Transverse colon (tissue), 4 donors: ENCODE measurements at regions not wholly inside any gene's neighbourhood (a gene's known extent, or its start where the extent isn't known, plus 50 kb on each side); places are given as distances from the start of the nearest gene placed in this dataset.

ENCODE experiments used
- DNase-seq: peaks from one replicate; pipeline ENCODE4 v3.0.0-alpha.2; 2019
- H3K27ac ChIP-seq, 4 donors: fragments of 200-600 bp; sonication (generic); 2 replicates each; pipeline ENCODE4 v1.5.1; 2016 to 2018; ENCODE audit warnings: inconsistent platforms in 4 of 4
- H3K27me3 ChIP-seq: fragments of 200-600 bp; sonication (generic); 2 replicates; pipeline ENCODE4 v1.5.1; 2017; ENCODE audit warnings: inconsistent platforms
- H3K36me3 ChIP-seq, 4 donors: fragments of 200-600 bp; sonication (generic); 2 replicates each; pipeline ENCODE4 v1.5.1; 2017 to 2019; ENCODE audit warnings: inconsistent platforms in 4 of 4
- H3K4me1 ChIP-seq, 4 donors: fragments of 200-600 bp; sonication (generic); 2 replicates each; pipeline ENCODE4 v1.5.1; 2017 to 2020; ENCODE audit warnings: inconsistent platforms in 4 of 4
- H3K4me3 ChIP-seq, 4 donors: fragments of 200-600 bp; sonication (generic); 1 replicate in 1 of 4; 2 replicates in 3 of 4; pipeline versions ENCODE4 v1.5.1 to v1.6.1; 2017 to 2019; ENCODE audit warnings: inconsistent platforms in 4 of 4
- H3K9me3 ChIP-seq, 2 donors: fragments of 200-600 bp; sonication (generic); 2 replicates each; pipeline ENCODE4 v1.5.1; 2017 to 2019; ENCODE audit warnings: inconsistent platforms in 2 of 2
- CTCF ChIP-seq, 5 experiments: fragments of 200-600 bp in 3 of 5; fragments of 450-650 bp in 2 of 5; sonication (generic) in 3 of 5; IDR thresholded peaks; 1 replicate in 2 of 5; 2 replicates in 3 of 5; pipeline ENCODE4 v1.5.1; 2016 to 2017; ENCODE audit warnings: antibody characterized with exemption in 5 of 5, inconsistent platforms in 3 of 5, mild to moderate bottlenecking in 2 of 5, moderate library complexity in 1 of 5
- EP300 ChIP-seq: sonication (generic); formaldehyde crosslinking; IDR thresholded peaks from one replicate; pipeline ENCODE4 v1.6.1; 2017; ENCODE audit warnings: antibody characterized with exemption, low read depth
- POLR2A ChIP-seq: fragments of 450-650 bp; IDR thresholded peaks from one replicate; pipeline ENCODE4 v1.6.1; 2016; ENCODE audit warnings: antibody characterized with exemption, mild to moderate bottlenecking, moderate library complexity
- POLR2AphosphoS5 ChIP-seq, 3 donors: sonication (generic); formaldehyde crosslinking; IDR thresholded peaks; one replicate each; pipeline ENCODE4 v1.6.1; 2016; ENCODE audit warnings: antibody characterized with exemption in 3 of 3
- WGBS, 2 donors: methylation state at CpG; one replicate each; pipeline ENCODE4 v1.1.5; 2018; ENCODE audit warnings: low coverage in 1 of 2; 5-methylcytosine and 5-hydroxymethylcytosine counted together
- in situ Hi-C, 4 donors: fragments of 200-750 bp; cut with MboI; loops; one replicate each; pipeline versions ENCODE4 v1.15.0 to v1.15.1; 2017; ENCODE audit warnings: low sequenced_read_pairs in 3 of 4, low pct_ligation_motif_present in 1 of 4, low pct_unique_long_range_greater_than_20kb in 1 of 4
- intact Hi-C: fragments of 100-400 bp; cut with DNase I; formaldehyde crosslinking; loops from one replicate; pipeline ENCODE4 v1.15.1; 2023; ENCODE audit warnings: low total_unique reads

DNA sequence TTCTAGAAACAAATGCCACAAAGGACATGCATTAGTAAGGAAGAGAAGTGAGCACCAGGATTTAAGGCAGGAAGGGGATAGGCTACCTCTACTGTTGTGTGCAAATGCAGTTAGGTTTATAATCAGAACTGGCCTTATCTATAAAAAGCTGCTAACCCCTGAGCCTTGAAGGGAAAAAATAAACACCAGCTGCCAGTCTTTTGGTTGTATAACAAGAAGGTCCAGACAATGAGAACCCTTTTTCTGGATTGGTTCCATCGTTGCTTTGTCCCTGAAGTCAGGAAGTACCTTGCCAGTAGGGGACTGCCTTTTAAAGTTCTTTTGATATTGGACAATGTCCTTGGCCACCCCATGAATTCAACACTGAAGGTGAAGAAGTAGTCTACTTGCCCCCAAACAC lies 126.7 kb upstream of the OTUD4 start:
- Histone ChIP-seq H3K4me1 (no peaks in the 10 kb centered on the region), H3K27ac (no peak overlapping the region), H3K4me3 (no peak overlapping the region), H3K9me3 (no peaks in the 10 kb centered on the region), H3K27me3 (no peaks in the 10 kb centered on the region), H3K36me3 (no peaks in the 10 kb centered on the region)
- intact Hi-C loops, result no loop called here
- in situ Hi-C loops, result no loop called here
- TF ChIP-seq POLR2A, result no peak
- TF ChIP-seq CTCF (IDR thresholded peaks at IDR 0.05), result no peak
- no peak for TF ChIP-seq POLR2AphosphoS5 (IDR thresholded peaks at IDR 0.05)
- no peak for TF ChIP-seq EP300
- DNase-seq, result no peak
- 52% methylated on average over 1 of the region's 1 CpG; no CpG with 5 or more reads in 1 of the 2 donors for WGBS, 2 donors

DNA sequence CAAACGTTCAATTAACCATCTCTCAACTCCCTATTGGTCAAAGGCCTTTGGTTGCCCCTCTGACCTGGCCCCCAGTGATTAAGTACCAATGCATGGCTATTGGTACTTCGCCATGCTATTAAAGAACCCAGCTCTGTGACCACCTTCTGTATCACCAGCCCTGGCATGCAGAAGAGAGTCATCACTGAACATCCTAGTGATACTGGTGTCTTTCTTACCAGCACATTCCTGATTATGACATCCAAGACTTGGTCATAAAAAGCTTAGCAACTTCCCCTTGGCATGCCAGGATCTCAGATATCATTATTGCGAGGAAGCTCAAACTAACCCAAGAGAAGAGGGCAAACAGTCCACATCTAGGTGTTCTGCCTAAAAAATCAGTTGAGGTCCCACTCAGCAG lies 122.3 kb upstream of the OTUD4 start:
- Histone ChIP-seq H3K9me3 (no peaks in the 10 kb centered on the region), H3K36me3 (no peaks in the 10 kb centered on the region), H3K27me3 (no peaks in the 10 kb centered on the region), H3K27ac (no peak overlapping the region), H3K4me1 (peaks cover 0 to 8% (median 0%) of the 10 kb centered on the region in 4 donors), H3K4me3 (no peak overlapping the region)
- intact Hi-C loops (no loop called here), in situ Hi-C loops (no loop called here)
- no peak for DNase-seq
- TF ChIP-seq EP300 (no peak), CTCF (IDR thresholded peaks at IDR 0.05) (no peak), POLR2AphosphoS5 (IDR thresholded peaks at IDR 0.05) (no peak), POLR2A (no peak)
- WGBS, 2 donors, result 72 to 78% methylated on average over 3 of the region's 3 CpGs

GRCh38 chr4:145301386-145302080 lies 121.1 kb upstream of the OTUD4 start:
- DNase-seq, result no peak
- WGBS, 2 donors, result 93 to 100% methylated on average over 1 to 4 of the region's 4 CpGs
- no peak overlapping the region for H3K27ac ChIP-seq
- TF ChIP-seq EP300 (no peak), POLR2AphosphoS5 (IDR thresholded peaks at IDR 0.05) (no peak), CTCF (IDR thresholded peaks at IDR 0.05) (no peak), POLR2A (no peak)
- H3K4me3 ChIP-seq, result no peak overlapping the region
- H3K27me3 ChIP-seq, result no peaks in the 10 kb centered on the region
- in situ Hi-C loops, result no loop called here
- intact Hi-C loops, result no loop called here
- no peaks in the 10 kb centered on the region for H3K36me3 ChIP-seq
- H3K4me1 ChIP-seq, result peaks cover 0 to 8% (median 0%) of the 10 kb centered on the region in 4 donors
- no peaks in the 10 kb centered on the region for H3K9me3 ChIP-seq

DNA sequence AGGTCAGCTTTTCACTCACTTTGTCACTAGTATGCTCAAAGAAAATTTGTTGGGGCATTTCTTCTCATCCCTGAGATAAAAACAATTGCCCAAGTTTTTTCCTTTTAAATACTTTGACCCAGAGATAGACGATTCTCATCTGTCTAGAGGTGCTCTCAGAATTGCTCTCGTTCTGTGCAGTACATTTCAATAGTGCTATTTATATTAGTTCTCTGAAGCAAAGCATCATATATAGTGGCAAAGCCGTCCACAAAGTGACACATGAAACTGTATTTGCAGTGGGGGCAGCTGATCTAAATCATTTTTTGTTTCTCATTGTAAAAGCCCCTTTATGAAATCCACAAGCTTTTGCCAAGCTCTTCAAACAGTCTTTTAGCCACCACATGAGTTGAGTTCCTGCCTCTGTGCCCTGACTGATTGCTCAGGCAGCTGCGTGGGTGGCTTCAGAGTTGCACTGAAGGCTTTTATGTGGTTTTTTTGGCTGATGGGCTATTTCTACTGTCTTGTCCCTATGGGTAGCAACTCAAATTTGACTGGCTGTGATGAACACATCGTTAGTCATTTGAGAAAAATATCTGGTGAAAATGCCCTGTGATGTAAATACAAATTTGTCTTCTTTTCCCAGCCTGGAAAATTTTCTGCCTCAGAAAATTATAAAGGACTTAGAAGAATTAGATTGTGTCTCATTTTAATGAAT lies 119.1 kb upstream of the OTUD4 start:
- in situ Hi-C loops (no loop called here), intact Hi-C loops (no loop called here)
- TF ChIP-seq EP300, result no peak
- no peak for TF ChIP-seq POLR2AphosphoS5 (IDR thresholded peaks at IDR 0.05)
- H3K27me3 ChIP-seq, result no peaks in the 10 kb centered on the region
- no peak for DNase-seq
- no peaks in the 10 kb centered on the region for H3K9me3 ChIP-seq
- no peak overlapping the region for H3K27ac ChIP-seq
- WGBS, 2 donors, result 52 to 76% methylated on average over 3 to 5 of the region's 5 CpGs
- H3K4me3 ChIP-seq, result no peak overlapping the region
- H3K36me3 ChIP-seq, result no peaks in the 10 kb centered on the region
- peaks cover 0 to 8% (median 0%) of the 10 kb centered on the region in 4 donors for H3K4me1 ChIP-seq
